ENCODE measurements at regions not wholly inside any gene's neighbourhood (a gene's known extent, or its start where the extent isn't known, plus 50 kb on each side); places are given as distances from the start of the nearest gene placed in this dataset.

- ChIA-PET CTCF (interaction anchor here (0.6 kb wide), 1 partner anchor 30 kb away, joined by 3 read pairs; no protein-coding TSS in a partner anchor), POLR2A (ENCODE audit: low non-redundant PET) (no interaction called here)
- H3K27ac ChIP-seq: no peak overlapping the region
- TF ChIP-seq CTCF (conservative IDR thresholded peaks at IDR 0.05; ENCODE audit: low read depth): no peak
- DNase-seq (ENCODE audit: low spot score): peak; percentile 4
Observed at GRCh38 chr4:18390655-18391353, 369.2 kb upstream of the LCORL start.

- TF ChIP-seq CTCF (conservative IDR thresholded peaks at IDR 0.05; ENCODE audit: low read depth): no peak
- DNase-seq (ENCODE audit: low spot score): no peak
- ChIA-PET POLR2A (ENCODE audit: low non-redundant PET) (no interaction called here), CTCF (interaction anchor here (0.9 kb wide), 1 partner anchor 9 kb away, joined by 4 read pairs; no protein-coding TSS in a partner anchor)
- no peak overlapping the region for H3K27ac ChIP-seq
Observed at GRCh38 chr4:18389115-18389514, 367.6 kb upstream of the LCORL start.

GRCh38 chr4:18388039-18388438, 366.5 kb upstream of the LCORL start:
- no peak overlapping the region for H3K27ac ChIP-seq
- ChIA-PET CTCF (no interaction called here), POLR2A (ENCODE audit: low non-redundant PET) (no interaction called here)
- TF ChIP-seq CTCF (conservative IDR thresholded peaks at IDR 0.05; ENCODE audit: low read depth): no peak
- no peak for DNase-seq (ENCODE audit: low spot score)

- no peak overlapping the region for H3K27ac ChIP-seq
- ChIA-PET POLR2A (ENCODE audit: low non-redundant PET) (no interaction called here), CTCF (no interaction called here)
- no peak for TF ChIP-seq CTCF (conservative IDR thresholded peaks at IDR 0.05; ENCODE audit: low read depth)
- no peak for DNase-seq (ENCODE audit: low spot score)
Observed at GRCh38 chr4:18381186-18381585, 359.6 kb upstream of the LCORL start.

GRCh38 chr4:18369561-18369960, 348.0 kb upstream of the LCORL start:
- no peak for TF ChIP-seq CTCF (conservative IDR thresholded peaks at IDR 0.05; ENCODE audit: low read depth)
- POLR2A ChIA-PET (ENCODE audit: low non-redundant PET): no interaction called here
- no peak overlapping the region for H3K27ac ChIP-seq
- CTCF ChIA-PET: no interaction called here
- no peak for DNase-seq (ENCODE audit: low spot score)

- TF ChIP-seq CTCF (conservative IDR thresholded peaks at IDR 0.05; ENCODE audit: low read depth): peak; percentile 61
- no peak for DNase-seq (ENCODE audit: low spot score)
- ChIA-PET POLR2A (ENCODE audit: low non-redundant PET) (no interaction called here), CTCF (interaction anchor here (0.7 to 1.1 kb wide), 2 partner anchors 34 to 550 kb away, joined by 3 read pairs; no protein-coding TSS in a partner anchor)
- H3K27ac ChIP-seq: no peak overlapping the region
Observed at GRCh38 chr4:18366892-18367291, 345.3 kb upstream of the LCORL start.
